SK-MEL-5 (cell line): ENCODE measurements at regions not wholly inside any gene's neighbourhood (a gene's known extent, or its start where the extent isn't known, plus 50 kb on each side); places are given as distances from the start of the nearest gene placed in this dataset.

ENCODE experiments used
- DNase-seq: peaks from one replicate; pipeline ENCODE4 v3.0.0-alpha.2; 2016; ENCODE audit warnings: low read depth, low spot score
- in situ Hi-C: cut with HindIII; loops from 2 replicates; pipeline ENCODE4 v1.10.0; 2016; ENCODE audit warnings: low sequenced_read_pairs, high pct_unique_total_duplicates, low pct_unique_long_range_greater_than_20kb

DNA sequence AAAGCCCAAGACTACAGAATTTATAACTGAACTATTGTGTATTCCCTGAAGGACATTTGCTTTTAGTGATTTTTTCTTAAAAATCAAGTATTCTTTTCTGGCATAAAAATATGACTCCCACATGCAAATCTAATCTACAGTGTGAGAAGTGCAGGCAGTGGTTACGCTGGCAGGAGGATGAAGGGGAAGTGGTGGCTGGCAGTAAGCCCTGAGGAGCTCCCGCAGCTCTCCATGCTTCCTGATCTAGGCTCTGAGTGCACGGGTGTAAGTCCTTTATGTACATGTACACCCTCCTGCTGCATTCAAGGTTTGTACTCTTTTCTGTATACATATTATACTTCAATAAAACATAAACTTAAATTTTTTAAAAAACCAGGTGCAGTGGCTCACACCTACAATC, 67.5 kb upstream of the PRDX6 start:
- no peak for DNase-seq
- in situ Hi-C loops, result no loop called here

DNA sequence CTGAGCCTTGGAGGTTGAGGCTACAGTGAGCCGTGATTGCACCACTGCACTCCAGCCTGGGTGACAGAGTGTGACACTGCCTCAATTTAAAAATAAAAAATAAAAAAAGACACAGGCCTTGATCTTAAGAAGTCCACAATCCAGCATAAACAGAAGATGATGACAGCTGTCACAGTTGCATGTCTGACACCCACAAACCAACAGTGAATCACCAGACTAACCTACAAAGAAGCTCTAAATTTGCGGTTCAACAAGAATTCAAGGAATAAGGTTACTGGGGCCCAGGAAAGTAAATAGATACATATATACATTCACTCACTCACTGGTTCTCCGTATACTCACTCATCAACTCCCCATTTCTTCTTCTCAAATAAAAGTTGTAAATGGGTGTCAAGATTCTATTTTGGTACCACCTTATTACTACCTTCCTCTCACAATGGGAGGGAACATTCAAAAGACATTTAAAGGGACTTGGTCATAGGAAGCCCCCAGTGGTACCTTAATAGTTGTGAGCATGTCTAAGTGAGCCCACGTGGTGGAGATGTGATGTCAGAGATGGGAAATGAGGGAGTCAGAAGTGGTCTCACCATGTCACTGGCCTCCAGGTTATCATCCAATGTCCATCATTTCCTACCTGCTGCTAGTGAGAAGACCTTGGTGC, 66.9 kb upstream of the PRDX6 start:
- in situ Hi-C loops, result no loop called here
- DNase-seq, result no peak

DNA sequence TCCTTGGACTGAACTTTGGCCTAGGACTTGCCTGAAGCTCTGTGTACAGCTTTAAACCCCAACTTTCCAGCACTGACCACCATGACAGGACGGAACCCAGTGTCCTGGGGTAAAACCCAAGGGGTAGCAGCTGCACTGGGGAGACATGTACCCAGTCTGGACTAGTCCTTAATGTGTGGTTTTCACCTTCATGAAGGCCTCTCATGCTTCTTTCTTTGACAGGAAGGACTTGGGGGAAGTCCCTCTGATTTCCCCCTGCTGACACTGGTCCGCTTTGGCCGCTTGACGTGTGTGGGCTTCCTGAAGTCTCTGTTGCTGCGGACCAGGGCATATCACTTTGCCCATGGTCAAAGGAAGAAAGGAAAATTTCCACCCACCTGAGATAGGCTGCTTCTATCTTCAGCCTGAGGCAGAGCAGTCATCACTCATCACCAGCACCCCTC, 66.3 kb upstream of the PRDX6 start:
- in situ Hi-C loops, result no loop called here
- DNase-seq, result no peak

DNA sequence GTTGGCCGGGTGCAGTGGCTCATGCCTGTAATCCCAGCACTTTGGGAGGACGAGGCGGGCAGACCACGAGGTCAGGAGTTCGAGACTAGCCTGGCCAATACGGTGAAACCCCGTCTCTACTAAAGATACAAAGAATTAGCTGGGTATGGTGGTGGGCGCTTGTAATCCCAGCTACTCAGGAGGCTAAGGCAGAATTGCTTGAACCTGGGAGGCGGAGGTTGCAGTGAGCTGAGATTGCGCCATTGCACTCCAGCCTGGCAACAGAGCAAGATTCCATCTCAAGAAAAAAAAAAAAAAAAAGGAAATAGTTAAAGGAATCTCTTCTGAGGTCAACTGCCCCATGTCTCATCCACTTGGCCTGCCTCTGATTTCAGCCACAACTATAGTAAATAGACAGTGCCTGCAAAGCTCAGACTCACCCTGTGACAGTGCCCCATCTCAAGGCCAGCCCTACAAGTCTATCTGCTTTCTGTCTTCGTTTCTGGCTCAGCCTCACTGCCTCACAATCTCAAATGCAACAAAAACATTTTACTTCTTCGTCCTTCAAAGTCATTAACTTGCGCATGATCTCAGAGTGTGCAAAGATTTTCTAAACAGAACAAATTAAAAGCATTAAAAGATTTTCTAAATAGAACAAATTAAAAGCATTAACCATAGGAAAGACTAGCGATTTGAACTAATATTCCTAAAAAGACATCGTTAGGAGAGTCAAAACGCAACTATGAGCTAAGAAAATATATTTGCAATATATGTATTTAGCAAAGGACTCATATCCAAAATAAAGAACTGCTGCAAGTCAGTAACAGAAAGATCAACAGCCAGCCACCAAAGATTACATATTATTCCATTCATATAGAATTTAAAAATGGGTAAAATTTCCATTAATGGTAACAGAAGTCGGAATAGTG, 65.0 kb upstream of the PRDX6 start:
- in situ Hi-C loops, result no loop called here
- DNase-seq, result no peak

DNA sequence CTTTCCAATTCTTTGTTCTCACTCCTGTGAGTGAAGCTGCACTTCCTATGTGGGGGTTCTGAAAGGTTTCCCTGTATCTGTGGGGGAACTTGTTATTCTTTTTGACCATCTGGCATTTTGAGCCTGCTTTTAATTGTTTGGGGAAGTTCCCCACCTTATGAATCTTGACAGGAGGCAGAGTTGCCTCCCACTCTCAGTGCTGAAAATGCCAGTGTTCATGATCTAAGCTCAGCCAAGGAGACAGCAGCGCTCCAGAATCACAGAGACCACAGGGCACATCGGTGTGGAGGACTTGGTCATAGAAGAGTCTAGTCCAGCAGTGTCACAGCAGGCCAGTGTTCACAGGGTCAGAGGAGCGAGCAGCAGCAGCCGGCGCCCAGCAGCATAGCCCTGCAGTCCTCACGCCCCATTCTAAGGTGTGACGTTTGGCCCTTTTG, 63.8 kb upstream of the PRDX6 start:
- DNase-seq, result no peak
- in situ Hi-C loops, result no loop called here

DNA sequence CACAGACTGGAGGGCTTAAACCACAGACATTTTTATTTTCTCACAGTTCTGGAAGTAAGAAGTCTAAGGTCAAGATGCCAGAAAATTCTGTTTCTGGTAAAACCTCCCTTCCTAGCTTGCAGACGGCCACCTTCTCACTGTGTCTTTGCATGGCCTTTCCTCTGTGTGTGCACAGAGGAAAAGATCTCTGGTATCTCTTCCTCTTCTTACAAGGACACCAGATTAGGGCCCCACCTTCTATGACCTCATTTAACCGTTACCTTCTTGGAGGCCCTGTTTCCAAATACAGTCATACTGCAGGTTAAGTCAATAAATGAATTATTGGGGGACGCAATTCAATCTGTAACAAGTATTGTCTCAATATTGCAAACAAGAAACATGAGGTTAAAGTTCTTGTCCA, 63.0 kb upstream of the PRDX6 start:
- in situ Hi-C loops, result no loop called here
- no peak for DNase-seq

DNA sequence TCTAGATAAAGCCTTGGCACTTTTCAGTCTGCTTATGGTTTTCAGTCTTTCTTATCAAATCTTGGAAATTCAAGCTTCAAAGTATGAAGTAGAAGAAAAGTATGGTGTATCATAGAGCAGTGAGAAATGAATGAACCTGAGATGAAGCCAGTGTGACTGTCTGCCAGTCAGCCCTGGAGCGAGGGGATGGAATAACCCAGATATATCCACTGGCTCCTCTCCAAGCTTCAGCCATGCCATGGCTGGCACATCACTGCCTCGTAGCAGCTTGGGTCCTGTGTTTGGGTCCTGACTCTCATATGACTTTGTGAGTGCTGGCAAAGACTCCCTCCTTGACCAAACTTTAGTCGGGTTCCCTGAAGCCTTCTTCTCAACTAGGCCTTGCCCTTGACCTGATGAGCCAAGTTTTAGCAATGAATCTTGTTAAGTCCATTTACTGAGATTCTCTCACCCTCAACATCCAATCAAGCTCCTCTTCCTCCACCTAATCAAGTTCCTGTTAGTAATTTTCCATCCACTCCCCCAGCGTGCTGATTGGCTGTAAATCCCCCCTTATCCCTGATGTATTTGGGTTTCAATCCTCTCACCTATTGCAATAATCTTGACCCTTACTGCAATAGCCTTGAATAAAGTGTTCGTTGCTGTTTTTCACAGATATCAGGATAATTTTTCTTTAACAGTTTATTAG, 62.5 kb upstream of the PRDX6 start:
- DNase-seq, result no peak
- in situ Hi-C loops, result no loop called here

DNA sequence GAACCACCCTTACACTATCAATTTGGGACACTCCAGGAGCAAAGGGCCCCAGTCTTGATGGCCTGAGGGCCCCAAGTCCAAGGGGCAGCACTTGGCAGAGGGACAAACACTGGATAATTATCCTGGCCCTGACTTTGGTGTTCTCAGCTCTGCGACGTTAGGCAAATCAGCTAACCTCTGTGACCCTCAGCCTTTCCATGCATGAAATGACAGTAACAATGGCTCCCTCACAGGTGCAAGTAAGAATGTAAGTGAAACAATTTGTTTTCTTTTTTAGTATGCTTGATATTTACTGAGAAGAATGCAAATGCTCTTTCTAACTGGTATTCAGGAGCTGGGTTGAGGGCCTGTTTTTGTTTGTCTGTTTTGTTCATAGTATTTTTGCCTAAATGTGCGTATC, 61.6 kb upstream of the PRDX6 start:
- in situ Hi-C loops, result no loop called here
- no peak for DNase-seq

DNA sequence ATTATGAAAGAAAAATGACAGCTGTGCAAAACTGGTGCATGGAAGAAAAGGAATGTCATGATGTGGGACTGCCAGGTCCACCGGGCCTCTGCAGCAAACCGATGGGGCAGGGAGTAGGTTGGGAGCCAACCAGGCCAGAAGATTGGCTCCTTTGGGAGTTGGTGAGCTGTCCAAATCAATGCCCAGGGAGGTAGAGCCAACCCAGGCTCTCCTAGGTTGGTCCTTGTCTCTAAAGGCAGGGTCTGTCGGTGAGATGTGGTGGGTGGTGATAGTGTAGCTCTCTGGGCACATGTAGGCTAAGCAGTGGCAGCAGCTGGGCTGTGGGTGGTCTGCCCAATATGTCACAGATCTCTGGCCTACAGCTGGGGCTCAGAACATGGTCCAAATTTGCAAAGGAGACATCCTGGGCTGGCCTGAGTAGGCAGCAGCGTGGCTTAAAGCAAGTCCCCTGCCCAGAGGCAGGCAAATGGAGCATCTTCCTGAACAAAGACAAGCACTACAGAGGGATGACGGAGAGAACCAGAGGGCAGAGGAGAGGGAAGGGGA, 61.2 kb upstream of the PRDX6 start:
- in situ Hi-C loops, result no loop called here
- DNase-seq, result no peak

DNA sequence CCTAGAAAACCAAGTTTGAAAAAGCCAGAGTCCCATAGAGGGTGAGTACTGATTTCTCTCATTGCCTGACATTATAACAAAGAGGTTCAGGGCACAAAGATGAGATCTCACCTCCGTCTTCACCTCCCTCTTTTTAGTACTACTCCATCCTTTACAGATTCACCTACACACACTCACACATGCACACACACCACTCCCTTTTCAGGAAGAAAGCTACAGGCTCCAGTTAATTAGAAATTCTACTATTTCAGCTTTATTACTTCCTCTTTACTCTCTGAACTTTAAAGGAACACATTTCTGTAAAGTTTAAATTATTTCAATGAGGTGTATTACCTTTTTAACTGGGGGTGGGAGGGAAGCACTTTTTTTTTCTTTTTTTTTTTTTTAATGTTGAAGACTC, 59.6 kb upstream of the PRDX6 start:
- in situ Hi-C loops, result no loop called here
- no peak for DNase-seq

DNA sequence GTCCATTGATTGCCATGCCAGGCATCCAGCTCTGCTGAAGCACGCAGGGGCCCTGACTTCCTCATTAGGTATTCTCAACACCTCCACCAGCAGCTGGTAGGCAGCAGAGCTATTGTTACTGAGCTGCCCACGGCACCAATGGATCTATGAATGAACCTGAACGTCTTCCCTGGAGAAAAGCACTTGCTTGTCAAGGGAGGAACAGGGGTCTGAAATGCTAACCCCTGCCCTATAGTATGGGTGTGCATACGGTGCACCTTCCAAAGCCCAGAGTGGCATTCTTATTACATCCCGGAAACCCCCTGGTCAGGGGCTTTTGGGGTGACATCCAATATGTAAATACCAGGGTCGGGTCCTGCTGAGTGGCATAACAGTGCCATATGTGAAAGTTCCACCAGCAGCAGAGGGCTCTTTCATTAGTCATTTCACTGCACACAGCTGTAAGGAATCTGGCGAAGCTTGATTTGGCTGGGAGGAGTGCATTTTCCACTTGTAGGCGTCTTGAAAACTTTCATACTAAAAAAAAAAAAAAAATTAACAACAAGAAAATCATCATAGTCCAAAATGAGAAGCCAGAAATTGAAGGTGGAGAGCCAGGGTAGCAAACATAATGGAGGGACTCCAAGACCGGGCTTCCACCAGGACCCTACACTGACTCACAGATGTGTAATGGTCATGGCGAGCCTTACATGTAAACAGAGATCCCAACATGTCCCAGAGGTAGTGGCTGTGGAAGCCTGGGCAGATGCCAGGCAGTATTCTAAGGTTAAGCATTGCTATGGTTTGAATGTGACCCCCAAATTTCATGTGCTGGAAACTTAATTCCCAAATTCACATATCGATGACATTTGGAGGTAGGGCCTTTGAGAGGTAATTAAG, 58.8 kb upstream of the PRDX6 start:
- in situ Hi-C loops, result no loop called here
- DNase-seq, result no peak

DNA sequence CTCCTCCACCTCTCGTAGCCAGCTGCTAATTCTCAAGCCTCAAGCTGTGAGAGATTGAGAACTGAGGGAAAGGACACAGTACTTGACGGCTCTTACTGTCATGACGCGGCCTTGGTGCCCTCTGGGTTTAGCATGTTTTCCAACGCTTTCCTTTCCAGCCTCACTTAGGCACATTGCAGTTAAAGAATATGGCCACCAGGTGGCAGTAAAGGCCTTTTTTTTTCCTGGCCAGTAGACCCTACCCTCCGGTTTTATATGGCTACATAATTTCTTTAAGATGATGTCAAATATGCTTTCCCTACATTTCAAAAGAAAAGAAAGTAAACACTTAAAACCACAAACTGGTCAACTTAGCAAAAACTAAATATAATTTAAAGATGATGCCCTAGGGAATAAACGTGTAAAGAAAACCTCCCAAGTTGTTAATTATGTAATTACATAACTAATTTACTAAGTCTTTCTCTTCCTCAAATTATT, 56.8 kb upstream of the PRDX6 start:
- in situ Hi-C loops, result no loop called here
- peak; percentile 91 for DNase-seq

DNA sequence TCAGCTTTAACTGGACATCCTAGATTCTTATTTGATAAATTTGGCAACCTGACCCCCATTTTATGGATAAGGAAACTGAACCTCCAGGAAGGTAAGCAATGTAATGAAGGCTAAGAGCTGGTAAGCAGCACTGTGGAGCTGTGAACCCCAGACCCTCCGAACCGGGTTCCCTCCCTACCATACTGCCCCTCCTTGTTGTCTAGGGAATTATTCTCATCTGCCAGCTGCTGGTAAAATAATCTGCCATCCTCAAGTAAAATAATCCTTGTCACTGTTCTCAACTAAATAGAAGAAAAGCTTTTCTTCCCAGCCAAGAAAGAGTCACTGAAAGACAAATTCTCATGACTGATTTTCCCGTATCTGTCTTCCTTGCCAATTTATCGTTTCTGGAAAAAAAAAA, 55.8 kb upstream of the PRDX6 start:
- no peak for DNase-seq
- in situ Hi-C loops, result no loop called here

DNA sequence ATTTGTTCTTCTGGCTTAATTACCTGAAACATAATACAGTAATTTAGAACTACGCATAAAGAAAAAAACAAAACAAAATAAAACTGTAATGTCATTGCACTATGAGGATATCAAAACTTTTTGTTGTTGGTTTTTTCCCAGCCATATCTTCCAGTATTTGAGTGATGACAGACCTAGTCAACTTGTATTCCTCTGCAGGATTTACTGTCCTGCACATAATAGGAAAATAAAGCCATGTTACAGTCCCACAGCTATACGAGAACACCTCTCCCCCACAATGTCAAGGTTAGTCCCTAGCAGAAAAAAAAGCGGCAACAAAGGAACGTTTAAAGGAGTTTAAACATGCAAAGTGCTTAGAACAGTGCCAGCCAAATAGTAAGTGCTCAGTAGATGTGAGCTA, 55.3 kb upstream of the PRDX6 start:
- in situ Hi-C loops, result no loop called here
- no peak for DNase-seq

DNA sequence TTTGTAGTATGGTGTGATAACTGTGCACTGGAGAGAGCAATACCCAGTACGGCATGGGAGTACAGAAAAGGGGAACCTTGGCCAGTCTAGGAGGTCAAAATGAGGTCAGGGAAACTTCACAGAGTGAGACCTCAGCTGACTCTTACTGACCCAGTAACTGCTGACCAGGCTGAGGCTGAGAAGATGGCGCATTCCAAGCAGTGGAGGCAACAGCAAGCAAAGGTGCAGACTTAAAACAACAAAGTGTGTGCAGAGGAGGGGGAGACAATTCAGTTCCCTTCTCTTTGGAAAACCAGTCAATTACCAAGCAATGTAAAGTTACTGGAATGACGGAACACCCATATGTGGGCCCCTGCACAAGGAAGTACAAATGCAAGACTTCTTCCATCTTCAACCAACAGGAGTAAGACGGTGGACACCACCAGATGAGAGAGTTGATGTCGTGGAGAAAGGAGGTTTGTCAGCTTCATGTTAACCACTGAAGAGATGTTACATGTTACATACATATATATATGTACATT, 54.6 kb upstream of the PRDX6 start:
- DNase-seq, result no peak
- in situ Hi-C loops, result no loop called here

DNA sequence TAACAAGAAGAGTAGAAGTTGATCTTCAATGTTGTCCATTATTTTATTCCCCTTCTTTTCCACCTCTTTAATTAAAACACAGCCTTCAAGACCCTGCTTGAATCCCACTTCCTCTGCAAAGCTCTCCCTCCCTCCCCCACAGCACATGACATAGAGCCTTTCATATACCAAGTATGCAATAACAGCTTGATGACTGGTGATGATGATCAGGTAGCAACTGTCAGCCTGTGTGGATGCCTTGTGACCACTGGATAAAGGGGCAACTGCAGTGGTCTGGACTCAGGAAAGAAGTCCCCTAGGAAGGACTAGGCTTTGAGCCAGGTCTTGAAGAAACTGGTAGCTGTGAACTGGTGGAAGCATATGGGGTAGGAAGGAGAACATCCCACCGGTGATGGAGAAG, 53.8 kb upstream of the PRDX6 start:
- in situ Hi-C loops, result no loop called here
- no peak for DNase-seq

DNA sequence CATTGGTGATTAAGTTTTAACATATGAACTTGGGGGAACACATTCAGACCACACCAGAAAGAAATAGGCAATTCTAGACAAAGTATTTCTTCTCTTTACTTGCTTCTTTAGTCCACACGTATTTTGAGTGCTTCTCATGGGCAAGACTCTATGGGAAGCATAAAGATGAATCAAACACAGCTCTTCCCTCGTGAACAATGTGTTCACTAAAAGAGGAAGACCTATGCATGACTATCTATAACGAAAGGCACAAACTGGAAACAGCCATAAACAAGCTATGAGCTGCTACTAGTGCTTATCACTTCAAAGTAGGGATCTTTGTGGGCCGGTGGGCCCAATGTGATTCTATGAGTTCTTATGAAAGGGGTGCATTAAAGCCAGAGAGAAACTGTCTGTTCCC, 53.0 kb upstream of the PRDX6 start:
- in situ Hi-C loops, result no loop called here
- DNase-seq, result no peak
